ENCODE measurements at regions not wholly inside any gene's neighbourhood (a gene's known extent, or its start where the extent isn't known, plus 50 kb on each side); places are given as distances from the start of the nearest gene placed in this dataset.
"Not testable (repeated sequence)": the region's sequence is repeated elsewhere in the genome, so short reads cannot be mapped to it uniquely, and the experiment has no call there.

GRCh38 chr1:101408212-101409042 is 171.6 kb downstream of the S1PR1 start:
- Mint-ChIP-seq H3K27ac (no peak overlapping the region), H3K27me3 (peaks cover 6% of the 10 kb centered on the region), H3K9me3 (no peaks in the 10 kb centered on the region), H3K4me3 (no peak overlapping the region), H3K4me1 (ENCODE audit: unreplicated experiment) (peaks cover 24% of the 10 kb centered on the region), H3K36me3 (no peaks in the 10 kb centered on the region)
- no peak for DNase-seq (ENCODE audit: extremely low spot score, unreplicated experiment)
- no peak for TF ChIP-seq CTCF (conservative IDR thresholded peaks at IDR 0.05)

GRCh38 chr1:101409102-101409501 is 172.3 kb downstream of the S1PR1 start:
- Mint-ChIP-seq H3K36me3 (no peaks in the 10 kb centered on the region), H3K4me3 (no peak overlapping the region), H3K27me3 (peaks cover 6% of the 10 kb centered on the region), H3K27ac (no peak overlapping the region), H3K4me1 (ENCODE audit: unreplicated experiment) (peaks cover 24% of the 10 kb centered on the region), H3K9me3 (no peaks in the 10 kb centered on the region)
- no peak for DNase-seq (ENCODE audit: extremely low spot score, unreplicated experiment)
- TF ChIP-seq CTCF (conservative IDR thresholded peaks at IDR 0.05): no peak

GRCh38 chr1:101410048-101410878 is 173.4 kb downstream of the S1PR1 start:
- Mint-ChIP-seq H3K27me3 (peaks cover 6% of the 10 kb centered on the region), H3K4me3 (no peak overlapping the region), H3K27ac (peak overlapping the region; percentile 26), H3K36me3 (no peaks in the 10 kb centered on the region), H3K4me1 (ENCODE audit: unreplicated experiment) (peaks cover 24% of the 10 kb centered on the region), H3K9me3 (no peaks in the 10 kb centered on the region)
- DNase-seq (ENCODE audit: extremely low spot score, unreplicated experiment): no peak
- no peak for TF ChIP-seq CTCF (conservative IDR thresholded peaks at IDR 0.05)

- Mint-ChIP-seq H3K9me3 (peaks cover 5% of the 10 kb centered on the region), H3K27me3 (no peaks in the 10 kb centered on the region), H3K27ac (no peak overlapping the region), H3K4me1 (ENCODE audit: unreplicated experiment) (peaks cover 9% of the 10 kb centered on the region), H3K36me3 (no peaks in the 10 kb centered on the region), H3K4me3 (no peak overlapping the region)
- no peak for TF ChIP-seq CTCF (conservative IDR thresholded peaks at IDR 0.05)
- DNase-seq (ENCODE audit: extremely low spot score, unreplicated experiment): no peak
Measured at GRCh38 chr1:101420406-101420805, 183.6 kb downstream of the S1PR1 start.

- not testable (repeated sequence) for H3K36me3 Mint-ChIP-seq; H3K9me3 Mint-ChIP-seq; H3K4me1 Mint-ChIP-seq (ENCODE audit: unreplicated experiment); H3K4me3 Mint-ChIP-seq; DNase-seq (ENCODE audit: extremely low spot score, unreplicated experiment); H3K27ac Mint-ChIP-seq; H3K27me3 Mint-ChIP-seq
Measured at GRCh38 chr1:101428083-101428482, 191.3 kb downstream of the S1PR1 start.

- Mint-ChIP-seq H3K27ac (no peak overlapping the region), H3K27me3 (no peaks in the 10 kb centered on the region), H3K4me1 (ENCODE audit: unreplicated experiment) (no peaks in the 10 kb centered on the region), H3K9me3 (peaks cover 9% of the 10 kb centered on the region), H3K4me3 (no peak overlapping the region), H3K36me3 (no peaks in the 10 kb centered on the region)
- no peak for TF ChIP-seq CTCF (conservative IDR thresholded peaks at IDR 0.05)
- DNase-seq (ENCODE audit: extremely low spot score, unreplicated experiment): no peak
Measured at GRCh38 chr1:101428562-101428961, 191.7 kb downstream of the S1PR1 start.
